ENCODE measurements at regions not wholly inside any gene's neighbourhood (a gene's known extent, or its start where the extent isn't known, plus 50 kb on each side); places are given as distances from the start of the nearest gene placed in this dataset.
"Not testable (repeated sequence)": the region's sequence is repeated elsewhere in the genome, so short reads cannot be mapped to it uniquely, and the experiment has no call there.

GRCh38 chr13:81907787-81908372 is 1567.0 kb upstream of the SPRY2 start:
- DNase-seq: no peak

GRCh38 chr13:81888855-81889254 is 1547.9 kb upstream of the SPRY2 start:
- no peak for DNase-seq

DNA sequence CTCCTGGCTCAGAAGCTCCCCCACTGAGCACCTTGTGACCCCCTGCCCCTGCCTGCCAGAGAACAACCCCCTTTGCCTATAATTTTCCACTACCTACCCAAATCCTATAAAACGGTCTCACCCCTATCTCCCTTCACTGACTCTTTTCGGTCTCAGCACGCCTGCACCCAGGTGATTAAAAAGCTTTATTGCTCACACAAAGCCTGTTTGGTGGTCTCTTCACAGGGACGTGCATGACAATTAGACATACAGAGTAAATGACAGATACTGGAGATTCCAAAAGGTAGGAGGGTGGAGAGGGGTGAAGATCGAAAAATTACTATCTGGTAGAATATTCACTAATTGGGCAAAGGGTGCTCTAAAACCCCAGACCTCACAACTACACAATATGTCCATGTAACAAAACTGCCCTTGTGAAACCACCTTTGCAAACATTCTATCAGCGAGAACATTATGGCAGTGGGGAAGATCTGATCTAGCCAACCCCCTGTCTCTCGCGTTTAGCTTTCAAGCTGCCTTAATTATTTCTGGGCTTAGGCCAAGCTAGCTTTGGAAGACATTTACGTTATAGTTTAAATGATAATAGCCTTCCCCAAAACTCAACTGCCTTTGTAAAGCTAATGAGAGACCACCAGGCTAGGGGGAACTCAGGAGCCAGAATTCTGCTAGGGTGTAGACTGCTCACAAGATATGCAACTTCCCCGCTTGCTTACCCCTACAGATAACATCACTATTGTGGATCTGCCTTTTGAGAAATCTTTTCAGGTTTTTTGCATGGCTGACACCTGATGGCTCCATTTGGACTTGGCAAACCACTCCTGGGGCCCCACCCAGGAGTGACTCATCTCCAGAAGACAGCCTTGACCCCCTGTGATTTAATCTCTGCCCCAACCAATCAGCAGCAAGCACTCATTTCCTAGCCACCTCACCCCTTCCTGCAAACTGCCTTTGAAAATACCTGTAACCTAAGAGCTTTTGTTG is 1534.0 kb upstream of the SPRY2 start:
- DNase-seq: no peak

DNA sequence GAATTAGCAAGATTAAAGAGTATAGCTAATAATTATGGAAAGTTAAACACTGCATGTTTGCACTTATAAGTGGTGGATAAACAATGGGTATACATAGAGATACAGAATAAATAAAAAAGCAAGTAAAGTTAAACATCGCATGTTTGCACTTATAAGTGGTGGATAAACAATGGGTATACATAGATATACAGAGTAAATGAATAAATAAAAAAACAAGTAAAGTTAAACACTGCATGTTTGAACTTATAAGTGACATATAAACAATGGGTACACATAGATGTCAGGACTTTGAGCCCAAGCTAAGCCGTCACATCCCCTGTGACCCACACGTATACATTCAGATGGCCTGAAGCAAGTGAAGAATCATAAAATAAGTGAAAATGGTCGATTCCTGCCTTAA is 1533.3 kb upstream of the SPRY2 start:
- DNase-seq: no peak

GRCh38 chr13:81872581-81872980 is 1531.7 kb upstream of the SPRY2 start:
- DNase-seq: no peak

DNA sequence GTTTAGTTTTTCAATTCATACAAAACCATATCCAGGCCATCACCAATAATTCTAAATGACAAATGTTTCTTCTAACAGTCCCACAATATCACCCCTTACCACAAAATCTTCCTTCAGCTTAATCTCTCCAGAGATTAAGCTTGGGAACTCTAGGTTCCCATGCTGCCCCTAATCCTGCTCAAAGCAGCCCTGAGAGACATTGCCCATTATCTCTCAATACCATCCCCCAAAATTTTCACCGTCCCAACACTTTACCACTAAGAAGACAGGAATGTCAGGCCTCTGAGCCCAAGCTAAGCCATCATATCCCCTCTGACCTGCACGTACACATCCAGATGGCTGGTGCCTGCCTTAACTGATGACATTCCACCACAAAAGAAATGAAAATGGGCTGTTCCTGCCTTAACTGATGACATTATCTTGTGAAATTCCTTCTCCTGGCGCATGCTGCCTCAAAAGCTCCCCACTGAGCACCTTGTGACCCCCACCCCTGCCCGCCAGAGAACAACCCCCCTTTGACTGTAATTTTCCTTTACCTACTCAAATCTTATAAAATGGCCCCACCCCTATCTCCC is 1530.9 kb upstream of the SPRY2 start:
- not testable (repeated sequence) for DNase-seq

GRCh38 chr13:81848291-81848690 is 1507.4 kb upstream of the SPRY2 start:
- DNase-seq: no peak

DNA sequence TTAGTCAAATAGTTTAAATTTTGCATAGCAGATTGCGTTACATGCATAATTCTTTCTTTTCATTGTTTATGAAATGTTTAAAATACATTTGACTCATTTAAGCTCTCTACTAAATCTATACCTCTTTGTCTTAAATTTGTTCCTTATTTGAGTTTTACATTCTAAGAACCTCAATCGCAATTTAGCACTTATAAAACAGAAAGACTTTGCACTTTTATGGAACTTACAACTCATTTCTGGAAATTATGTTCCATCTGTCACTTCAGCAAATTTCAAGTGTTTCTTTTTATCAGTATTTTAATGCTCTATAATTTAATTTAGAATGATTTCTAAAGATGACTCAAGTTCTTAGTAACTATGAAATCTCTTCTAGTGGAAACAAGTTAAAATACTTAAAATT is 1505.8 kb upstream of the SPRY2 start:
- no peak for DNase-seq

DNA sequence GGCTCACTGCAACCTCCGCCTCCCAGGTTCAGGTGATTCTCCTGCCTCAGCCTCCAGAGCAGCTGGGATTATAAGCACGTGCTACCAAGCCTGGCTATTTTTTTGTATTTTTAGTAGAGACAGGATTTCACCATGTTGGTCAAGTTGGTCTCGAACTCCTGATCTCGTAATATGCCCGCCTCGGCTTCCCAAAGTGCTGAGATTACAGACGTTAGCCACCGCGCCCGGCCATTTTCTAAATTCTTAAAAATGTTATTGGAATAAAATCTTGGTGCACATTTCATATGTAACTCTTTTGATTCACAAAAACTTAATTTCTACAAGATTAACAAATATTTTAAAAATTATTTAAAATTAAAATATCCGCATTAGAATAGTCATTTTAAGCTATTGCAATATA is 1480.3 kb upstream of the SPRY2 start:
- no peak for DNase-seq

DNA sequence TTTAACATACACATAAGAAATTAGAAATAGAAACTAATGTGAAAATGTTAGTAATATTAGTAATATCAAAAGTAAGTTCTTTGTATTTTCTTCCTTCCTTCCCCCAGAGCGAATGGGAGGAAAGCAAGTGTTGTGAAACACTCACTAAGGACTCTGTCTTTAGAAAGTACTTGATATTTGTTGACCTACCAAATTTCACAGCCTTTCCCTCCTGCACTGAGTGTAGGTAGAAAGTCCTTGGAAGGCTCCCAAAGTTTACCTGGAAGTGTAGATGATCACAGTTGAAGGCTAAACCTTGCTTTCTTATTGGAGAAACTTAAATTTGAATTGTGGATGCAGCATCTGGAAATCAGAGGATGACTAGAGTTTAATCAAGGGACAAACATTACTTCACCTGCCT is 1459.5 kb upstream of the SPRY2 start:
- DNase-seq: no peak

DNA sequence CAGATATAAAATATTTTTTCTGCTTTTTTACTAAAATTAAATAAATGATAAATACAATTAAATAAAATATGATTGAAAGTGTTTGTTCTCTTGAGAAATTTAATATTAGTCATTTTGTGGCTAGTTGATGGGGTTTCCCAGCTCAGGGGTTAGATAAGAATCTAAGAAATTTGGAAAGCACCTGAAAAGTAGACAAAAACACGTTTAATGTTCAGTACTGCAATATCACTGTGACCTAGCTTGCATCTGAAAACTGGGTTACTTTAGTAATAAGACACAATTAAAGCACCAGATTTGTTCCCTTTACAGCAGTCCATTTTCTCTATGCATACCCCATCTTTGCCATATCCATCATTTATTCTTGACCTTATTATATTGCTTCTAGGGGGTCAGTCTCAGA is 1454.8 kb upstream of the SPRY2 start:
- no peak for DNase-seq

GRCh38 chr13:81791641-81792040 is 1450.7 kb upstream of the SPRY2 start:
- no peak for DNase-seq

DNA sequence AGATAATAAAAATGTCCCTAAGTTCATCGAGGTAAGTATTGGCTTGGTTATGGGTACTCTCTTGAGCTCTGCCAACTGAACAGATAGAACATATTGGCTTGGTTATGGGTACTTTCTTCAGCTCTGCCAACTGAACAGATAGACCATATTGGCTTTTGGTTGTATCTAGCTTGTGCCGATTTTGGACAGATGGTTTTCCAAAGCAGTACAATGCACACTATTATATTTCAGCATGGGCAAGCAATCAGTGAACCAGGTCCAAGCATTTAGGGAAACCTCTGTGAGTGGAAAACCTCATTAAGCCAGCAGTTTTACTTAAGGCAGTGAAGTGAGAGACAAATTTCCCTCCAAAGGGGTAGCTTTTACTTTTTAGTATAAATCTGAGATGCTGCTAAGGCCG is 1440.5 kb upstream of the SPRY2 start:
- no peak for DNase-seq

GRCh38 chr13:81779876-81780275 is 1439.0 kb upstream of the SPRY2 start:
- DNase-seq: no peak

DNA sequence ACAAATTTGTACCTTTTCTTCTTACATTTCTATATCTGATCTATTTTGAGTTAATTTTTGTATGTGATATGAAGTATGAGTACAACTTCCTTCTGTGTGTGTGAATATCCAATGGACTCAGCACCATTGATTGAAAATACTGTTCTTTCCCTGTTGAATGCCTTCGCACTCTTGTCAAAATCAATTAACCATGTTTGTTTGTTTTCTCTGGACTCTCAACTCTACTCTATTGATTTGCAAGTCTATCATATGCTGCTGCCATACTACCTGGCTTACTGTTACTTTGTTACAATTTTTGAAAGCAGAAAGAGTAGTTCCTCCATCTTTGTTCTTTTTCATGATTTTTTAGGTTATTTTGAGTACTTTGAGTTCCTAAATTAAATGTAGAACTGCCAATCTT is 1437.4 kb upstream of the SPRY2 start:
- no peak for DNase-seq

- DNase-seq: no peak
Observed at GRCh38 chr13:81773263-81773662, 1432.3 kb upstream of the SPRY2 start.

GRCh38 chr13:81771951-81772350 is 1431.0 kb upstream of the SPRY2 start:
- DNase-seq: no peak

GRCh38 chr13:81770868-81771505 is 1430.1 kb upstream of the SPRY2 start:
- no peak for DNase-seq

GRCh38 chr13:81762449-81762848 is 1421.5 kb upstream of the SPRY2 start:
- DNase-seq: no peak

- DNase-seq: no peak
Observed at GRCh38 chr13:81760316-81760715, 1419.4 kb upstream of the SPRY2 start.

DNA sequence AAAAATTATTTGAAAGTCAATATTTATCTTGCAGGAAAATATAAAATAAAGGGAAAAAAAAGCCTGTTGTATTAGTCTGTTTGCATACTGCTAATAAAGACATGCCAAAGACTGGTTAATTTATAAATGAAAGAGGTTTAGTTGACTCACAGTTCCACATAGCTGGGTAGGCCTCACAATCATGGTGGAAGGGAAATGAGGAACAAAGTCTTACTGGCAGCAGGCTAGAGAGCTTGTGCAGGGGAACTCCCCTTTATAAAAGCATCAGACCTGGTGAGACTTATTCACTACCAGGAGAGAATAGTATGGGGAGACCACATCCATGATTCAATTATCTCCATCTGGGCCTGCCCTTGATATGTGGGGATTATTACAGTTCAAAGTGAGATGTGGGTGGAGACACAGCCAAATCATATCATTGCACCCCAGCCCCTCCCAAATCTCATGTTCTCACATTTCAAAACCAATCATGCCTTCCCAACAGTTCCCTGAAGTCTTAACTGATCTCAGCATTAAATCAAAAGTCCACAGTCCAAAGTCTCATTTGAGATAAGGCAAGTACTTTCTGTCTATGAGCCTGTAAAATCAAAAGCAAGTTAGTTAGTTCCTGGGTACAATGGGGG is 1416.5 kb upstream of the SPRY2 start:
- DNase-seq: no peak

GRCh38 chr13:81745391-81745790 is 1404.5 kb upstream of the SPRY2 start:
- no peak for DNase-seq

- no peak for DNase-seq
Observed at GRCh38 chr13:81738364-81738763, 1397.4 kb upstream of the SPRY2 start.

Measured in stimulated activated CD4-positive, alpha-beta T cell treated with anti-CD3 and anti-CD28 coated beads, Interleukin-4, amount 100 ng/mL, for 24 hours (primary cell).